NCI-H1092 (cell line): ENCODE measurements at regions not wholly inside any gene's neighbourhood (a gene's known extent, or its start where the extent isn't known, plus 50 kb on each side); places are given as distances from the start of the nearest gene placed in this dataset.

Experiments used
- DNase-seq: peaks from one replicate; lab custom pipeline; 2025; lab: John Stamatoyannopoulos, UW

- DNase-seq = no peak
Observed at GRCh38 chr4:24637173-24637572, 52.8 kb upstream of the DHX15 start.

GRCh38 chr4:24638396-24638875, 54.1 kb upstream of the DHX15 start:
- DNase-seq = no peak

- no peak for DNase-seq
Observed at GRCh38 chr4:24639714-24640113, 55.4 kb upstream of the DHX15 start.

DNA sequence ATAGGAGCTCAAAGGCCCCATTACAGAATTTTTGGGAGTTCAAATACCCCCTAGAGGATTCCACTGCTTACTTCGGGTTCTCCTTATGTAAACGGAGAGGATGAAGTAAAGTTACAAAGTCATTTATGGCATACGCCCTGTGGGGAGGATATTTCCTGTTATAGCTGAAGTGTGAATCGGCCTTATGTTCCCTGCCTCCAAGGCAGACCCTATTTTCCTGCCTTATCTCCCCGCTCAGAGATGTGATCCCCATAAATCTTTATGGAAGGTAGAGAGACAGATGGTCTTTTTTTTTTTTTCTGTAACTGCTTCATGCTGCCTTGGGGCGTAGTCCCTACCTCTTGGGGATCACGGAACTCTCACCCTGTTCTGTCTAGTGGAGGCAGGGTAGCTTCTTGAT, 56.0 kb upstream of the DHX15 start:
- no peak for DNase-seq

DNA sequence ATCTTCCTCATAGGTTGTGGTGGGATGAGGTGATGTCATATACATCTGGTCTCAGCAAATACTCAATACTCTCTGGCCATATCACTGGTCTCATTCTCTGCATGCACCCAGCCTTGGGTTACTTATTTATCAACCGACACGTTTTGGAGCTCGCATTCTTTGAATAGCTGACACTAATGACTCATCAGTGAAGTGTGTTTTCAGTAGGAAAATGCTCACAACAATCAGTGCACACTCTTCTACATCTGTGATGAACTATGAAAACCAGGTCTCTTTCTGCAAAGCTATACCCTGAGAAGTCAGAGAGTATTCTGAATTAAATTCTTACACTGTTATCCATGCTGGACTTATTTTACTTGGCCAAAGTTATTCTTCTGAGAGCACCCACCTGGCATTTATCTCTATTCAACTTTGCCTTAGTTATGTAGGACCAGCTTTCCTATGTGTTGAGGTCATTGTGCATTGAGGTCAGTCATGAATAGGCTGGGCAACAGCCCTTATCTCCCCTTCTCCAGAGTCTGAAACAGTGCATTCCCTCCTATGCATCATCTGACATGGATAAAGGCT, 58.7 kb upstream of the DHX15 start:
- no peak for DNase-seq

DNA sequence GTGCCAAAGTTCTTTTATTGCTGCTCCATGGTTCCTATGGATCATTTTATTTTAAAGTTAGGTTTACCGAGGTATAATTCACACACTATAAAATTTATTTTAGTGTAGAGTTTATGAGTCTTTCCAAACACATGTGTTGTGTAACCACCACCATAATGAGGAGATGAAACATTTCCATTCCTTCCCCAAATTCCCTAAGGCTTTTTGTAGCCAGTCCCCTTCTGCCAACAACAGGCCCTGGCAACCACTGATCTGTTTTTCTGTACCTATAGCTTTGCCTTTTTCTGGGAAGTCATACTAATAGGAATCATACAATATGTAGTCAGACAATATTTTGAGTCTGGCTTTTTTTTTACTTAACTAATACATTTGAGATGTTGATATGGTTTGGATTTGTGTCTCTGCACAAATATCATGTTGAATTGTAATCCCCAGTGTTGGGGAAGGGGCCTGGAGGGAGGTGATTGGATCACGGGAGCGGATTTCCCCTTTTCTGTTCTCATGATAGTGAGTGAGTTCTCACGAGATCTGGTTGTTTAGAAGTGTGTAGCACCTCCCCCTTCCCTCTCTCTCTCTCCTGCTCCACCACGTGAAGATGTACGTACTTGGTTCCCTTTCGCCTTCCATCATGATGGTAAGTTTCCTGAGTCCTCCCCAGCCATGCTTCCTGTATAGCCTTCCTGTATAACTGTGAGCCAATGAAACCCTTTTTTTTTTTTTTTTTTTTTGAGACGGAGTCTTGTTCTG, 59.6 kb upstream of the DHX15 start:
- no peak for DNase-seq

DNA sequence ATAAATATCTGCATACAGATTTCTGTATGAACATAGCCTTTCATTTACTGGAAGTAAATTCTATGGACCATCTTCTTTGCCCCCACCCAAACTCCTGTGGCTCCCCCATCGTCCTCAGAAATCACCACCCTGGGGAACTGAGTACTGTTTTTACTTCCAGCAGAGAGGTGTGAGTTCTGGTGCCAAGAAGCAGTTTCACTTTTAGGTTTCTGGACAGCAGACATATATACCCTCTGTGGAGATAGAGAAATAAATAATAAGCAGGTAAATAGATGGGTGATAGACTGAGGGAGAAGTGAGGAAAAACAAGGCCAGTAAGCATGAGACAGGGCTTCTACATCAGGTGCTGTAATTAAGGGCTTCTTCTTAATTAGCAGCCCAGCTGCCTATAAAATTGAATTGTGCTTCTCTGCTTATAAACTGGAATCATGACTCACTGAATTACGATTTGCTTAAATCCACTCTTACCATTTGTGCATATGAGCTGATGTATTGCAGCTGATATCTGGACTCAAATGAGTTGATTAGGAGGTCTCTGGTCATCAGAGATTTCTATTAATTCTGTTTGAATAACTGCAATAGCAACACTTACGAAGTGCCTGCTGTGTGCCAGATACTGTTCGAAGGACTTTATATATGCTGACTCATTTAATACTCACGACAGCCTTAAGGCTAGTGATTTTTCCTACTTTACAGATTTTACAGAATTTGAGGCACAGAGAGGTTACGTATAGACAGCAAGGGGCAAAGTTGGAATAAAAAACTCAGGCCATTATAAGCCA, 60.8 kb upstream of the DHX15 start:
- DNase-seq = no peak

- no peak for DNase-seq
Observed at GRCh38 chr4:24645765-24646550, 61.6 kb upstream of the DHX15 start.

DNA sequence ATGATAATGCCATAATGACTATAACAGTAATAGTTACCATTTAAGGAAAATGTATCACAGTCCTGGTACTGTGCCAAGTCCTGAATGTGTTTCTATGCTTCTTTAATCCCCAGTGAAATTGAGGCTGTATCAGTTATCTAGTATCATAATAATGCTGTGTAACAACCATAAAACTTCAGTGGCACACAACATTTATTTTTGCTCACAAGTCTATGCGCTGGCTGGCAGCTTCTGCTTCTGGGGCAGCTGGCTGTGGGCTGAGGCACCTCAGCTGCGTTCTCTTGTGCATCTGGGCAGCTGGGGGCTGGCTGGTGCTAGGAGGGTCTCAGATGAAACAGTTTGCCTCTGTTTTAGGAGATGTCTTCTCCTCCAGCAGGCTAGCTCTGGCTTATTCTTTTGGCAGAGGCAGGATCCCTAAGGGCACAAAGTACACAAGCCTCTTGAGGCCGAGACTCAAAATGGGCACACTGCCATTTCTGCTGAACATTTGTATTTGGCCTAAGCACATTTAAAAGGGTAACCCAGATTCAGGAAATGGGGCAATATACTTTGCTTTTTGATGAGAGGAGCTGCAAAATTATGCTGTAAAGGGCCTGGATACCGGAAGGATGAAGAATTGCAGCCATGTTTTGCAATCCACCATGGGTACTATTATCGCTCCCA, 62.6 kb upstream of the DHX15 start:
- no peak for DNase-seq

GRCh38 chr4:24650849-24651640, 66.7 kb upstream of the DHX15 start:
- DNase-seq = no peak

DNA sequence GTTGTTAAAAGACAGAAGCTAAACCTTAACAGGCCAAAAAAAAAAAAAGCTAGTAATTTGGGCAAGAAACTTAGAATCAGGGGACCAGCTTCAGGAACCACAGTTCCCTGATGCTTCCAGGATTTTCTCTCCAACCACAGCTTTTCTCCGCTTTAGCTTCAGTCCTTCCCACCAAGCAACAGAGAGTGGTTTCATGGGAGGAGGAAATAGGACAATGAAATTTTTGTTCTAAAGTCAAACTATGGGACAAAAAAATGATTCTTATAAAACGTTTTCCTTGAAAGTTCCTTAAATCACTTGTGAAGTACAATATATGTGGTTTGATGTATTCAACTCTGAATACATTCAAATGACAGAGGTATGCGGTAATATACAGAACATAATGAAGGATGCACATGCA, 71.0 kb upstream of the DHX15 start:
- no peak for DNase-seq

GRCh38 chr4:24655971-24656370, 71.6 kb upstream of the DHX15 start:
- DNase-seq = no peak

DNA sequence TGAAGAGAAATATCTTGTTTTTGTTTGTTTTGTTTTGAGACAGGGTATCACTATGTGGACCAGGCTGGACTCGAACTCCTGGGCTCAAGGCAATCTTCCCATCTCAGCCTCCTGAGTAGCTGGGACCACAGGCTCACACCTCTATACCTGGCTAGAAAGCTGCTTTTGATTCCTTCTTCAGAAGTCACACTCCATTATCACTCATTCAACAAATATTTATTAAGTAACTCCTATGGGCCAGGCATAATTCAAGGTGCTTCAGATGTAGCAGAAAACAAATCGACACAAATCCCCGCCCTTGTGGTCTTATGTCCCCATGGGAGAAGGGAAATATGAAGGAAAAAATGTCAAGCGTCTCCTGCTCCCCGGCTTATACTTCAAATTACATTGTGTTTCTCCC, 72.6 kb upstream of the DHX15 start:
- no peak for DNase-seq

DNA sequence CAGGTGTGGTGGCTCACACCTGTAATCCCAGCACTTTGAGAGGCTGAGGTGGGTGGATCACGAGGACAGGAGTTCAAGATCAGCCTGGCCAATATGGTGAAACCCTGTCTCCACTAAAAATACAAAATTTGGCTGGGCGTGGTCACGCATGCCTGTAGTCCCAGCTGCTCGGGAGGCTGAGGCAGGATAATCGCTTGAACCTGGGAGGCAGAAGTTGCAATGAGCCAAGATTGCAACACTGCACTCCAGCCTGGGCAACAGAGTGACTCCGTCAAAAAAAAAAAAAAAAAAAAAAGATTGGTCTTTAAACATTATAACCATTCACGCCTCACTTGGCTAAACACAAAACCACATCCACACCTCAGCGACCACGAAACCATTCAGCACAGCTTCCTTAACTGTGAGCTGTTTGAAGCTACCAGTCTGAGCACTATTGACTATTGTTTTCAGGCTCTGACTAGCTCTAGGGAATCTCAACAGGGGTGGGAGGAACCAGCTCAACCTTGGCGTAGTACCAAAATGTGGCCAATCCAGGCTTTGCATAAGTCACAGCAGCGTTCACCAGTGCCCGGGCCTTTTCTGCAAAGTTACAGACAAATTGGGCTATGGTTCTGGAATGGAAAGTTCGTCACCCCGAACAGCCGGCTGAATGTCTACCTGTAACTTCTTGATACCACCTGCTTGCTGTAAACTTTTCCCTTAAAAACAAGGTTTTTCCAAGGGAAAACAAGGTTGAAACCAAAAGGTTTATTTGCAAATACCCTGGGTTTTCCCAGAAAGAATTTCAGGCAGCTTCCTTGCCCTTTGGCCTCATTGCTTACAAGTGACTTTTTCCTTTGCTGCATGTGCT, 73.6 kb upstream of the DHX15 start:
- peak; percentile 4 for DNase-seq

DNA sequence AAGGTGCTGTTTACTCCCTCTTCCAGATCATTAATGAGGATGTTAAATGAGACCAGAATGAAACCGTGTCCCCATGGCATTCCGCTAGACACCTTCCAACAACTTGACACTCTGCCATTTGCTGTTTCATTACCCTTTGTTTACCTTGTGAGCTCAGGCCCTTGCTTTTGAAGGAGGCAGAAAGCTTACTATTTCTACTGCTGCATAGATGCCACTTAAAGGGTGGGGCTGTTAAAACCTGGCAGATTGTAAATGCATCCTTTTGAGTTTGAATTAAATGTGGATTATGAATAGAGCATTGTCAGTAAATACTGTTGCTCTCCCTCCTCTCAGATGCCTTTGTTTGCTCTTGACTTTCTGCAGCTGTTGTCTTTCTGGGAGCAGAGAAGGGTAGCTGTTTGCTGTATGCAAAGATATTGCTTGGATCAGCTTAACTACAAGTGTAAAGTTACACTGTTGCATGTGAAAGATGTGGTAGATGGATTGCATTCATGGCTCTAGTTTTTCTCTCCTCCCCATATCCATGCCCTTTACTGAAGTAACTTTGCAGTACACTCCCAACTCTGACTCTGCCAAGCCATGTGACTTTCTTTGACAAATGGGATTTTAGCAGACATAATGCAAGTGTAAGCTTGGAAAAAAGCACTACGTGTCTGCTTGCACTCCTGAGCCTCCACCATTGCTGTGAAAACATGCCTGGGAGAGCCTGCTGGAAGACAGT, 75.0 kb upstream of the DHX15 start:
- DNase-seq = peak; percentile 3

- no peak for DNase-seq
Observed at GRCh38 chr4:24662056-24662455, 77.7 kb upstream of the DHX15 start.

GRCh38 chr4:24662542-24662941, 78.2 kb upstream of the DHX15 start:
- no peak for DNase-seq

GRCh38 chr4:24664956-24665355, 80.6 kb upstream of the DHX15 start:
- DNase-seq = no peak

DNA sequence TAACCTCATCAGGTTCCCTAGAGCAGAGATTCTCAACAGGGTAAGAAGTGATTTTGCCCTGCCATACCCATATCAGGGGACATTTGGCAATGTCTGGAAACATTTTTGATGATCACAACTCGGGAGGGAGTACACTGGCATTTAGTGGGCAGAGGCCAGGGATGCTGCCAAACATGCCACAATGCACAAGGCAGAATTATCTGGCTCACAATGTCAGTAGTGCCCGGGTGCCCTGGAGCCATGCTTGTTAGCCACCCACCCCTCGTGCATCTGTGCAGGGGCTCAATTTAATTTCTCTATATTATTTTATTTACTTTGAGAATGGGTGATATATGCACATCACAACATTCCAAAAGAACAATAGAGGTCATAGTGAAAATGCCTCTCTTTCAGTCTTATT, 82.0 kb upstream of the DHX15 start:
- no peak for DNase-seq
